ENCODE measurements at regions not wholly inside any gene's neighbourhood (a gene's known extent, or its start where the extent isn't known, plus 50 kb on each side); places are given as distances from the start of the nearest gene placed in this dataset.

DNA sequence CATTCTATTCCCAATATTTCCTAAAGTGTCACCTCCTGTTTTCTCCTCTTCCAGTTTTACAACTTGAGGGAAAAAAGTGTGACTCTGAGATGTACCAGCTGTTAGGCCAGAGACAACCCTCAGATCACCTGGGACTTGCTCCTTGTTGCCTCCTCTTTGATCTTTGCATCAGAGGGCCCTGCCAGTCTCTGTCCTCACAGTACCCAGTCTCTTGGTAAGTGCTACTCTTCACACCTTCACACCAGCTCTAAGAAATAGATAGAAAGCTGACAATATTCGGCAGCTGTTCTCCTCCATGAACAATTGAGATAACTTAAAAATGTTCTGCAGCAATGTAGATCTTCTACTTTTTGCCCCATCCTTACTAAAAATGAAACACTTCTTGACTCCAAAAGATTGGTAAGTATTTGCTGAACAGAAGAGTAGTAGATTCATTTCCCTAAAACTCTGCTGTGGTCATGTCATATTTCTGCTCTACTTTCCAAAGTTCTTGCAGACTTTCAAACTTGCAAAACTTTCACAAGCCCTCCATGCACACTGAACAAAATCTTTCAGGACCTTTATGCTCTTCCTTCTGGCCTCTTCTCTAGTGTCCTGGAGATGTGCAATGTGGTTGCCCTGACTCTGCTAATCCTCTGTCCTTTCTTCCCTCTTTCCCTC is 188.6 kb downstream of the SNX18 start:
- DNase-seq (no peak), ATAC-seq (no peak)
- intact Hi-C loops (cut with micrococcal nuclease), result no loop called here

GRCh38 chr5:54704825-54705224 is 187.3 kb downstream of the SNX18 start:
- peak; percentile 82 for ATAC-seq
- intact Hi-C loops (cut with micrococcal nuclease), result no loop called here
- no peak for DNase-seq

GRCh38 chr5:54704333-54704732 is 186.8 kb downstream of the SNX18 start:
- intact Hi-C loops (cut with micrococcal nuclease), result no loop called here
- no peak for DNase-seq
- no peak for ATAC-seq

DNA sequence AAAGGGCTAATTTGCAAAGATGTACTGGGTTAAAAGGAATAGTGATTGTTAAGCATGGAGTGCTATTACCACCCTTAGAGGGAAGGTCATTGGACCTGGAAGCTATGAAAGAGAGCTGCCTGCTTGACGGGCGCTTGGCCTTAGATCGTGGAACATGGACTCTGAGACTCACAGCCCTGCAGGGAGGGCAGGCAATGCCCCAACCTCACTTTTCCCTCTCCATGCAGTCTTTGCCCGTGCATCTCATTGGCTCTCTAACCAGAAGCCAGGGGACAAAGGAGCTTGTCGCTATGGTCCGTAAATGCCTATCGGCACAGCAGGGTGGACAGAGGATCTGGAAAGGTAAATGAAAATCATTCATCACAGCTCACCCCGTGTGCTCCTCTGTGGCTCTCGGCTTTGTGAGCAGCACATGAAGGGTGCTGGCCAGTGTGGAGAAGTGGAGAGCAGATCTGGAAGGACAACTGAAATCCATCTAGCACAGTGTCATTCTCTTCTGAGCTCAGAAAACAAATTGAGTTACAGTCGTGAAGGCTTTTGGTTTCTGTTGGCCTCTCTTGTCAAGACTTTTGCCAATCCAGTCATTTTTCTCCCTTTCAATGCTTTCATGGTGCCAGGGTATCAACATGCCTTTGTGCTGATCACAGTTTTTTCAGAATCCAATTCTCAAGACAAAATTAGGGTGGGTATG is 186.2 kb downstream of the SNX18 start:
- intact Hi-C loops (cut with micrococcal nuclease), result no loop called here
- peak; percentile 33 for ATAC-seq
- DNase-seq, result no peak

GRCh38 chr5:54703133-54703532 is 185.6 kb downstream of the SNX18 start:
- intact Hi-C loops (cut with micrococcal nuclease), result no loop called here
- DNase-seq, result peak; percentile 64
- peak; percentile 63 for ATAC-seq

GRCh38 chr5:54702470-54702869 is 184.9 kb downstream of the SNX18 start:
- ATAC-seq, result peak; percentile 49
- DNase-seq, result no peak
- intact Hi-C loops (cut with micrococcal nuclease), result no loop called here

GRCh38 chr5:54700986-54701578 is 183.5 kb downstream of the SNX18 start:
- DNase-seq, result no peak
- ATAC-seq, result peak; percentile 51
- intact Hi-C loops (cut with micrococcal nuclease), result no loop called here

DNA sequence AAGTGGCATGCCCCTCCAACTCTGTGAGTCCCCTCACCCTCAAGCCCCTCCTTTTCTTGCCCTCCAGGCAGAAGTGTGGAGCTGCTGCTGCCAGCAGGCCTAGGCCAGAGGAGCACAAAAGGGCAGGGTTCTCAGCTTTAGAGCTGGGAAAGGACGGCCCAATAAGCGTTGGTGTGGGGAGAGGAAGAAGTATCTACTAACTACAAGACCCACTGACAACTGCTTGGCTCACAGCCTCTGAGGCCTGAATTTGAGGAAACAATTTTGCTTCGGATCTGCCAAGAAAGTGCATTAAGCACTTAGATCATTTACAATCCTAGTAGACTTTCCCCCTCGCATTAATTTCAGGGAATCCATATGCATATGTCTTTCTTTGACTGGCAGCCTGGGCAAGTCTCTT is 179.4 kb downstream of the SNX18 start:
- ATAC-seq (peak; percentile 43), DNase-seq (no peak)
- intact Hi-C loops (cut with micrococcal nuclease), result no loop called here

- no peak for ATAC-seq
- DNase-seq, result no peak
- intact Hi-C loops (cut with micrococcal nuclease), result no loop called here
Measured at GRCh38 chr5:54696346-54696745, 178.8 kb downstream of the SNX18 start.

- intact Hi-C loops (cut with micrococcal nuclease), result no loop called here
- ATAC-seq (no peak), DNase-seq (no peak)
Measured at GRCh38 chr5:54695198-54695966, 177.8 kb downstream of the SNX18 start.

DNA sequence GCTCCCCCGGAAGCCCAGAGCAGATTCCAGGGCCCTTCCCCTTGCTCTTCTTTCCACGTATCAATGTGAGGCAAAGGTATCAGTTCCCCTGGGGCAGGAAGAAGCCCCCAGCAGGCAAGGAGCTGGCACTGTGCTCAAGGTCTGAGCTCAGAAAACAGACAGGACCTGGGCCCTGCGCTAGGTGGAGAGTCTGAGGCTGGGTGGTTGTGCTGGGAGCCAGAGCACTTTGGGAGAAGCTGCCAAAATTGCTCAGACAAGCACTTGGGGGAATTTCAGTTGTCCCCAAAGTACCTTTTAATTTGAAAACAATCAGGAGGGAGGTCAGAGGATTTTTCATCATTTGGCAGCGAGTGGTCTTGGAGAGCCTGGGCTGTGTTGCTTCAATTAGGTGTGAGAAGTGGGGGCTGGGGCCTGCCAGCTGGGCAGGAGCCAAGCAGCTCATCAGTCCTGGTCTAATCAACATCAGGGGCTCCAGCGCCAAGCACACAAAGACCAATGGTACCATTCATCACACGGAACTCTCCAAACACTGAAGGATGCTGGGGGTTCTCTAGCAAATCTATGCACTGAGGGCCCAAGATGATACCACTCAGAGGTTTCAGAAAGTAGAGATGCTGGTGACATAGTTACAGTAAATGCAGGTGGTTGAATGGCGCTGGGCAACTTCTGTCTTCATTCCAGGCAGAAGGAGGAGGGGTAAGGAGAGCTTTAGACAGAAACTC is 176.5 kb downstream of the SNX18 start:
- ATAC-seq, result peak; percentile 48
- DNase-seq, result peak; percentile 32
- intact Hi-C loops (cut with micrococcal nuclease), result no loop called here

DNA sequence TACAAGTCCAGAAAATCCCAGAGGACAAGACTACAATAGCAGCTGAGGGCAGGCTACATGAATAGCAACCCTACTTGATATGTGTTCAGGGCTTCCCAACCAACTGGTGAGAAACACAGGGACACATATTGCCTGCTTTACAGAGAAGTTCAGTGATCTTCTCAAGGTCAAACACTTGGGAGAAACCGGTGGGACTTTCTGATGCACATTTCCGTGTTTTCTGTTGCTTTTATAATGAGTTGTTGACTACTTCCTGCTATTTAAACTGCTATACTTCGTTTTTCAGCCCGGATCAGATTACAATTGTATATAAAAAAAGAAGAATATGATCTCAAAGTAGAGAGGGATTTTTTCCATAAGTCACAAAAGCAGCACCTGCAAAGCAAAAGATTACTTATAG is 175.1 kb downstream of the SNX18 start:
- intact Hi-C loops (cut with micrococcal nuclease), result no loop called here
- ATAC-seq, result no peak
- no peak for DNase-seq

DNA sequence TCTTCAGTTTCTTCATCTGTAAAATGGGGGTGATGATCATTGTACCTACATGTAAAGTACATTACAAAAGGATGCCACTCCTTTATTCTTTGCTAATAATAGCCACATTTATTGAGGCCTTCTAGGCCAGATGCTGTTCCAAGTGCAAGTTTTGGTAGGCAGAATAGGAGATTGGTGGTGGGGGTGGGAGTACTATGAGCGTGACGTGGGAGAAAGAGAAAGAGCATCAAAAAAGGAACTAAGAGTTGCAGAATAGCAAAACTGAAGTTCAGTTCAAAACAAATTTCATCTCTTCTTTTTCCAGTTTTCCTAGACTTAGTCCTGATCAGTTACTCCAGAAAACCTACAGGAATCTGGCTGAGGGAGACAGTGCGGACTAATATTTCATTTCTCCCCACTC is 174.1 kb downstream of the SNX18 start:
- intact Hi-C loops (cut with micrococcal nuclease), result no loop called here
- DNase-seq (no peak), ATAC-seq (no peak)

DNA sequence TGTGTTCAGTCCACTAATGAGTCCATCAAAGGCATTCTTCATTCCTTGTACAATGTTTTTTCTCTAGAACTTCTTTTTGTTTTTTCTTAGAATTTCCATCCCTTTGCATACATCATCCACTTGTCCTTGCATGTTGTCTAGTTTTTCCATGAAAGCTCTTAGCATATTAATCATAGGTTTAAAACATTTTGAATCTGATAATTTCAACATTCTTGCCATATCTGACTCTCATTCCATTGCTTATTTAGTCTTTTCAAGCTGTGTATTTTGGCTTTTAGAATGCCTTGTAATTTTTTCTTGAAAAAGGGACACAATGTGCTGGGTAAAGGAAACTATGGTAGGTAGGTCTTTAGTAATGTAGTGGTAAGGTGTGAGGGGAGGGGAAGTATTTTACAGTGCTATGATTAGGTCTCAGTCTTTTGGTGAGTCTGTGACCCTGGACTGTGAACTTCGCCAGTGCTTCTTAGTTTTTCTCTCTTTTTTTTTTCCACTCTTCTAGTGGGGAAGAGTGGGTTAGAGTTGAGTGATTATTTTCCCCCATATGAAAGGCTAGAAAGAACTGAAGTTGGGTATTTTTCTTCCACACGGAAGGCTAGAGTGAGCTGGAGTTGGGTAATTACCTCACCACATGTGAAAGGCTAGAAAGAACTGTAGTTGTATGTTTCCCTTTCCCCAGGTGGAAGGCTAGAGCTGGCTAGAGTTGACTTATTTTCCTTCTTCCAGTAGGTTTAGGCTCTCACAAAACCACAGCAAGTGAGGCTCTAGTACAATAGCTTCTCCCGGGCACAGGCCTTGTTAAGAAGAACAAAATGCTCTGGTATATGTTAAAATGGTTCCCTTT is 172.1 kb downstream of the SNX18 start:
- DNase-seq, result no peak
- intact Hi-C loops (cut with micrococcal nuclease), result no loop called here
- no peak for ATAC-seq

GRCh38 chr5:54680998-54681397 is 163.4 kb downstream of the SNX18 start:
- ATAC-seq, result no peak
- intact Hi-C loops (cut with micrococcal nuclease), result no loop called here
- DNase-seq, result no peak

GRCh38 chr5:54679686-54680085 is 162.1 kb downstream of the SNX18 start:
- DNase-seq (no peak), ATAC-seq (no peak)
- intact Hi-C loops (cut with micrococcal nuclease), result no loop called here

DNA sequence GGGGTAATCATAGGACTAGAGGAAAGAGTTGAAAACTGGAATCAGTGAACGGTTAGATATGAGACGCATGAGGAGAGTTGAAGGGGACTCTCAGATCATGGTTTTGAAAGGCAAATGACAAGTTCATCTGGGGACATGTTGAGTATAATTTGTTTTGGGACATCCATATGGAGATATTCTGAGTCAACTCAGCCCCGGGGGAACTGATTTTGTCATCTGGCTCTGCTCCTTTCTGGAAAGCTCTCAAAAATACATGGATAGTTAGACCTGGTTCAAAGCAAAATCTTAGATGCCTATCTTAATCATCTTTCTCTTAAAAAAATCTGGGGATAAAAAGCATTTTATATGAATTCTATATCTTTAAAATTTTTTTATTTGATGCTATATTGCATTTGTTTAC is 161.2 kb downstream of the SNX18 start:
- DNase-seq, result no peak
- ATAC-seq, result peak; percentile 55
- intact Hi-C loops (cut with micrococcal nuclease), result no loop called here

- DNase-seq, result no peak
- intact Hi-C loops (cut with micrococcal nuclease), result no loop called here
- ATAC-seq, result no peak
Measured at GRCh38 chr5:54676481-54677340, 159.2 kb downstream of the SNX18 start.

All from left ventricle myocardium superior (tissue), 1 donor.